ENCODE measurements at regions not wholly inside any gene's neighbourhood (a gene's known extent, or its start where the extent isn't known, plus 50 kb on each side); places are given as distances from the start of the nearest gene placed in this dataset.

DNA sequence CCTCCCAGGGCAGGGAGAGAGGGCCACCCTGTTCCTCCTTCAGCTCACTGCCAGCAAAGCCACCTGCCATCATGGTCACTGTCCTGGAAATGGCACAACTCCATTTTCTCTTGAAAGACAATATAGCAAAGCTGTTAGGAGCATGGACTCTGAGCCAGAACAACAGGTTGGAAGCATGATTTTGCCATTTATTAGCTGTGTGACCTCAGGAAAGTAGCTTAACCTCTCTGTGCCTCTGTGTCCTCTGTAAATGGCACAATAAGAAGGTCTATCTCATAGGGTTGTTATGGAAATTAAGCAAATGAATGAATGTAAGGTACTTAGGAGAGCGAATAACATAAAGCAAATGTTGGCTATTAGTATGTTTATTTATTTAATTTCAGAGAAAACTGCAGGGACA, 730.4 kb upstream of the ID2 start:
- no peaks in the 10 kb centered on the region for H3K4me1 ChIP-seq
- no peaks in the 10 kb centered on the region for H3K36me3 ChIP-seq
- H3K4me3 ChIP-seq = no peak overlapping the region
- H3K27me3 ChIP-seq = peaks cover 0 to 4% (median 0%) of the 10 kb centered on the region in 3 donors
- no peaks in the 10 kb centered on the region for H3K9me3 ChIP-seq
- 96 to 100% (median 100%) methylated on average over 1 of the region's 1 CpG for WGBS, 5 donors
- intact Hi-C loops (cut with DNase I; ENCODE audit: low total_unique reads) = no loop called here
- no peak overlapping the region for H3K27ac ChIP-seq
- no peak for TF ChIP-seq POLR2A (IDR thresholded peaks at IDR 0.05)
- TF ChIP-seq, protein P1, sequence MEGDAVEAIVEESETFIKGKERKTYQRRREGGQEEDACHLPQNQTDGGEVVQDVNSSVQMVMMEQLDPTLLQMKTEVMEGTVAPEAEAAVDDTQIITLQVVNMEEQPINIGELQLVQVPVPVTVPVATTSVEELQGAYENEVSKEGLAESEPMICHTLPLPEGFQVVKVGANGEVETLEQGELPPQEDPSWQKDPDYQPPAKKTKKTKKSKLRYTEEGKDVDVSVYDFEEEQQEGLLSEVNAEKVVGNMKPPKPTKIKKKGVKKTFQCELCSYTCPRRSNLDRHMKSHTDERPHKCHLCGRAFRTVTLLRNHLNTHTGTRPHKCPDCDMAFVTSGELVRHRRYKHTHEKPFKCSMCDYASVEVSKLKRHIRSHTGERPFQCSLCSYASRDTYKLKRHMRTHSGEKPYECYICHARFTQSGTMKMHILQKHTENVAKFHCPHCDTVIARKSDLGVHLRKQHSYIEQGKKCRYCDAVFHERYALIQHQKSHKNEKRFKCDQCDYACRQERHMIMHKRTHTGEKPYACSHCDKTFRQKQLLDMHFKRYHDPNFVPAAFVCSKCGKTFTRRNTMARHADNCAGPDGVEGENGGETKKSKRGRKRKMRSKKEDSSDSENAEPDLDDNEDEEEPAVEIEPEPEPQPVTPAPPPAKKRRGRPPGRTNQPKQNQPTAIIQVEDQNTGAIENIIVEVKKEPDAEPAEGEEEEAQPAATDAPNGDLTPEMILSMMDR (IDR thresholded peaks at IDR 0.05) = no peak
- no peak for TF ChIP-seq EP300 (IDR thresholded peaks at IDR 0.05)
- no peak for TF ChIP-seq POLR2AphosphoS5 (IDR thresholded peaks at IDR 0.05)
- no peak for DNase-seq

DNA sequence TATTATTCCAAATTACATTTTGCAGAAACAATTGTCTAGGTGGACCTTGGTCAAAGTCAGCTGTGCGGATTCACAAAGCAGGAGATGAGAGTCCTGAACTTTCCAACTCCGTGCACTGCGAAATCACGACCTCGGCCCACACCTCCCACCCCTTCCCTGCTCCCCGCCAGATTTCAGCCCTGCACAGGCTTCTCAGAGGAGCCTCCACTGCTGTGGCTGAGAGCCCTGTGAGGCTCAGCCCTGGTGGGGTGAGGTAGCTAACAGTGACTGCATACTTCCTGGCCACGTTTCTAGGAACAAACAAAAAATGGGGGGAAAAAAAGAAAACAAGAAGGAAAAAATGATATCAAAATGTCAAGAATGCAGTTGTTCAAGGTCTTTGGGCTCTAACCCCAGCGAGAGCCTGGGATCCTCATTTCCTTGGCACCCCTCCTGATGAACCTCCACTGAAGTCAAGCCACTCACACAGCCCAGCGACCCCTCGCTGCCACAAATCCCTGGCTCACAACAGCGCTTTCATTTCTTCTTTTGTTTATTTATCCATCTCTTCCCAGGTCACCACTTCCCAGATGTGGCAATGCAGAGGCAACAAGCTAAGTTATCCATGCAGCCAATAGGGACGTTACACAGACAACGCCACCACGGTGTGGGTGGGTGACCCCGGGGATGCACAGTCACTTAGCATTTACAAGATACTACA, 729.7 kb upstream of the ID2 start:
- 67 to 81% (median 77%) methylated on average over 15 of the region's 15 CpGs for WGBS, 5 donors
- Histone ChIP-seq H3K9me3 (no peaks in the 10 kb centered on the region), H3K4me1 (no peaks in the 10 kb centered on the region), H3K36me3 (no peaks in the 10 kb centered on the region), H3K27me3 (peaks cover 0 to 4% (median 0%) of the 10 kb centered on the region in 3 donors), H3K4me3 (no peak overlapping the region), H3K27ac (no peak overlapping the region)
- intact Hi-C loops (cut with DNase I; ENCODE audit: low total_unique reads) = no loop called here
- no peak for TF ChIP-seq POLR2A (IDR thresholded peaks at IDR 0.05)
- TF ChIP-seq, protein P1 (IDR thresholded peaks at IDR 0.05) = no peak
- TF ChIP-seq EP300 (IDR thresholded peaks at IDR 0.05) = no peak
- TF ChIP-seq POLR2AphosphoS5 (IDR thresholded peaks at IDR 0.05) = no peak
- DNase-seq = no peak

DNA sequence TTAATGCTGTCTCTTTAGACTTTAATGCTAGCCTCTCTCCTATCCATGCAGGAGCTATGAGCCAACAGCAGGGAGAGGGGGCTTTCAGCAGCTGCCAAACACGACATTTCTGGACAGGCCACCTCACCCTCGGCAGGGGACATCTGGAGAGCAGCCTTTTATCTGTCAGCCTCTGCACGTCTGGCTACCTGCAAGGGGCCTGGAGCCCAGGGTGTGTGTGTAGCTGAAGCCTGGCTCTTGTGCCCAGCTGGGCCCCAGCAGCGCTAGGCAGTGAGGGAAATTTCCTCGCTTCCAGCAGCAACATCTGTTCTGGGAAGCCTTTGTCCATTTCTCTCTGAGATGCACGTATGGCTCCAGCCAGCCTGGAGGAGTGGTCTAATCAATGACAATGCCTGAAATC, 728.7 kb upstream of the ID2 start:
- DNase-seq = no peak
- no peak for TF ChIP-seq POLR2A (IDR thresholded peaks at IDR 0.05)
- no peak overlapping the region for H3K4me3 ChIP-seq
- no peak overlapping the region for H3K27ac ChIP-seq
- H3K9me3 ChIP-seq = no peaks in the 10 kb centered on the region
- H3K4me1 ChIP-seq = no peaks in the 10 kb centered on the region
- 71 to 87% (median 74%) methylated on average over 3 to 6 of the region's 6 CpGs for WGBS, 5 donors
- H3K36me3 ChIP-seq = no peaks in the 10 kb centered on the region
- intact Hi-C loops (cut with DNase I; ENCODE audit: low total_unique reads) = no loop called here
- peaks cover 0 to 4% (median 0%) of the 10 kb centered on the region in 3 donors for H3K27me3 ChIP-seq

DNA sequence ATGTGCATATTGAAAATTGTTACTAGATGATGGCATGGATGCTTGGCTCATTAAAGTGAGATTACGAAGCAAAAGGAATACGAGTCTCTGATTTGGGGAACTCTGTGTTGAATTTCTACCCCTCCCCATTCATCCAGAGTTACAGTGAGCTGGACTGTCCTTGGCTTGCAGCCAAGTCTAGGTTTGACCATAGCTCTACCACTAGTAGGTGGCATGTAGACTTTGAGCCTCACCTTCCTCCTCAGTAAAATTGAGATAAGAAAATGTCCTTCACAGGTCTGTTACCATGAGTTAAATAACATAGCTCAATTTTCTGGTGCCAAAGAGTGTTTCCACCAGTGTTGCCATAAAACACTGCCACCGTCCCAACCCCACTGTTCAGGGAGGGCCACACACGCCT, 727.6 kb upstream of the ID2 start:
- intact Hi-C loops (cut with DNase I; ENCODE audit: low total_unique reads) = no loop called here
- H3K4me3 ChIP-seq = no peak overlapping the region
- 67 to 73% (median 69%) methylated on average over 4 of the region's 4 CpGs for WGBS, 5 donors
- H3K27ac ChIP-seq = no peak overlapping the region
- peaks cover 0 to 4% (median 0%) of the 10 kb centered on the region in 3 donors for H3K27me3 ChIP-seq
- no peaks in the 10 kb centered on the region for H3K9me3 ChIP-seq
- no peaks in the 10 kb centered on the region for H3K4me1 ChIP-seq
- no peak for TF ChIP-seq POLR2AphosphoS5 (IDR thresholded peaks at IDR 0.05)
- TF ChIP-seq POLR2A (IDR thresholded peaks at IDR 0.05) = no peak
- TF ChIP-seq, protein P1 (IDR thresholded peaks at IDR 0.05) = no peak
- no peak for TF ChIP-seq EP300 (IDR thresholded peaks at IDR 0.05)
- no peaks in the 10 kb centered on the region for H3K36me3 ChIP-seq
- DNase-seq = no peak

DNA sequence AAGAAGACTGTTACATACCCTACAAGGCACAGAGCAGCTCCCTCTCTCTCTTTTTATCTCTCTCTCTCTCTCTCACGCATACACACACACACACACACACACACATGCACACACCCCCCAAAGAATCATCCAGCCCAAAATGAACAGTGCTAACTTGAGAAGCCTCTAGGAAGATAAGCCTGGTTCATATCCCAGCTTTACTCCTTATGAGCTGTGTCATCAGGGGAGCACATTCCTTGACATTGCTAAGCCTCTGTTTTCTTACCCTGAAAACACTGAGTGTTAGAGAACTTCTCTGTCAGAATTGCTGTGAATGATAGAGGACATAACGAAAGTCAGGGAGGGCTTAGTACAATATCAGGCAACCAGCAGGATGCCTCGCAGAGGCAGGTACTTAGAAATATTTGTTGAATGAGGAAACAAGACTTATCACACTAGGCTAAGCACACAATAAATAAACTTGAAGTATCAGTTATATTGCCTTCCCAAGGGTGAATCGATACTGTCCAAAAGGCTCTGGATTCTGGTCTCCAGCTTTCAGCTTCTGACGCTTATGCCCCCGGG, 725.6 kb upstream of the ID2 start:
- Histone ChIP-seq H3K27ac (no peak overlapping the region), H3K36me3 (no peaks in the 10 kb centered on the region), H3K27me3 (peaks cover 0 to 4% (median 0%) of the 10 kb centered on the region in 3 donors), H3K4me3 (no peak overlapping the region), H3K9me3 (no peaks in the 10 kb centered on the region), H3K4me1 (no peaks in the 10 kb centered on the region)
- no peak for DNase-seq
- 66 to 84% (median 72%) methylated on average over 6 of the region's 6 CpGs for WGBS, 5 donors
- intact Hi-C loops (cut with DNase I; ENCODE audit: low total_unique reads) = no loop called here
- TF ChIP-seq POLR2AphosphoS5 (IDR thresholded peaks at IDR 0.05) = no peak
